ENCODE measurements at regions not wholly inside any gene's neighbourhood (a gene's known extent, or its start where the extent isn't known, plus 50 kb on each side); places are given as distances from the start of the nearest gene placed in this dataset.

GRCh38 chr6:170178561-170179477 is 112.1 kb downstream of the DLL1 start:
- DNase-seq (ENCODE audit: extremely low read depth in 1 of 2, low read depth in 1 of 2) = no peak

- DNase-seq (ENCODE audit: extremely low read depth in 1 of 2, low read depth in 1 of 2) = no peak
These were observed 112.9 kb downstream of the DLL1 start for GRCh38 chr6:170177772-170178560.

- DNase-seq (ENCODE audit: extremely low read depth in 1 of 2, low read depth in 1 of 2) = peak in 1 of 2 donors; percentile 24
These were observed 113.7 kb downstream of the DLL1 start for GRCh38 chr6:170176898-170177771.

GRCh38 chr6:170176136-170176897 is 114.6 kb downstream of the DLL1 start:
- DNase-seq (ENCODE audit: extremely low read depth in 1 of 2, low read depth in 1 of 2) = no peak

GRCh38 chr6:170175644-170176135 is 115.2 kb downstream of the DLL1 start:
- no peak for DNase-seq (ENCODE audit: extremely low read depth in 1 of 2, low read depth in 1 of 2)

GRCh38 chr6:170174771-170175643 is 115.9 kb downstream of the DLL1 start:
- no peak for DNase-seq (ENCODE audit: extremely low read depth in 1 of 2, low read depth in 1 of 2)

DNA sequence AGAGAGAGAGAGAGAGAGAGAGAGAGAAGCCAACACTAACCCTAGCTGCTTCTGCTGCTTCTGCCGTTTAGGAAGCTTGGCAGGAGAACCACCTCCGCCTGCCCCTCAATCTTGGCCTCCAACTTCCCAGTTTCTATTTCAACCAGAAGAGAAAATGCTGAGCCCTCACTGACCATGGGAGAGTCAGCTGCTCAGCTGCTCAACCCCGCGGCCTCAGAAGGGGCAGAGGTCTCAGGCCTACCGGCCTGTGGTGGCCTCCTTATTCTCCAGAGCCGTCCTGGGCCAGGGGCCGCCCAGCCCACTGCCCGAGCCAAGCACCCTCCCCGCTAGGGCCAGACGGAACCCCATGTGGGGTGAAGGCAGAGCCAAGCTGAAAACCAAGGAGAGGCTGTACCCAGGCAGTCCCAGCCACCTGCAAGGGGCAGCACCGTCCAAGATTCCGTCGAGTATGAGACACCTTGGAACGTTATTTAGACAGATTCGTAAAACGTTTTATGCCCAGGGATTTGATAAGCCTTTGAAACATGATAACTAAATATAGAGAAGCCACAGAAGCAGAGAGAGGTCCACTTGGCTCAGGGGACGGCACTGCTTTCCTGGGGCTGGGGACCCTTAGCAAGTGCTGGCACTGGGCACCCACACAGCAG is 116.6 kb downstream of the DLL1 start:
- DNase-seq (ENCODE audit: extremely low read depth in 1 of 2, low read depth in 1 of 2) = no peak

DNA sequence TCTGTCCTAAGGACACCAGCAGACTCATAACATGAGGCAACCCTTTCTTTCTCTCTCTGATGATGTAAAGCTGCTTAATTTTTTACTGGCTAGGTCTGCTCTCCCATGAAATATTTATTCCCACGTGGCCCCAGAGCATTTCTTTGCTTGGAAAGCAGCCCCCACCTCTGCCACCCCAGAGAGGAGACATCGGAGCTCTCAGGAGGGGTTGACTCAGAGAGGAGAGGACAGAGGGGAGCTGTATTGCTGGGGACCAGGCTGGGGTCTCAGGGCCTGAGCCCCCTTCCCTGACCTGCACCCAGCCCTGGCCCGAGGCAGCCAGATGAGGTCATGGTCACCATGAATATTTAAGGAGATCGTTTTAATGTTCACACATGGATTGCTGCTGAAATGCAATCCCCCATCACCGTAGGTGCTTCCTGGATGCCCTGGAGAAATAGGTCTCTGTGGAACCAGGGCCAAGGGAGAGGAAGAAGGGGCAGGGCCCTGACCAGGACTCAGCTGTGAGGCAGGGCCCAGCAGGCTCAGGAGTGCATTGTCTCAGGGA is 117.5 kb downstream of the DLL1 start:
- DNase-seq (ENCODE audit: extremely low read depth in 1 of 2, low read depth in 1 of 2) = no peak

GRCh38 chr6:170172825-170173256 is 118.0 kb downstream of the DLL1 start:
- no peak for DNase-seq (ENCODE audit: extremely low read depth in 1 of 2, low read depth in 1 of 2)

DNA sequence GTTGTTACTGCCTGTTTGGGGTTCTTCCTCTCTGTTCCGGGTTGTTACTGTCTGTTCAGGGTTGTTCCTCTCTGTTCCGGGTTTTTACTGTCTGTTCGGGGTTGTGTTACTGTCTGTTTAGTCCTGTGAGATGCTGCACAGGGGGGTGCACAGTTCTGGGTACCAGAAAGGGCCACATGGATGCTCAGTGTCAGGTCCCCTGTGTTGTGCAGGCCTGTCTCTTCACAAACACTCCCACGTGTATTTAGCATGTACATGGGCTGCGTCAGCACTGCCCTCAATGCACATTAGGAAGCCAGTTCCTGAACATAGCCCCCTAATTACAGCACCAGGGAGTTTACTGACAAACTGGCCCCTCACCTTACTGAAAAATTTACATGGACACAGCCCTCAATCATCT is 118.5 kb downstream of the DLL1 start:
- DNase-seq (ENCODE audit: extremely low read depth in 1 of 2, low read depth in 1 of 2) = no peak

DNA sequence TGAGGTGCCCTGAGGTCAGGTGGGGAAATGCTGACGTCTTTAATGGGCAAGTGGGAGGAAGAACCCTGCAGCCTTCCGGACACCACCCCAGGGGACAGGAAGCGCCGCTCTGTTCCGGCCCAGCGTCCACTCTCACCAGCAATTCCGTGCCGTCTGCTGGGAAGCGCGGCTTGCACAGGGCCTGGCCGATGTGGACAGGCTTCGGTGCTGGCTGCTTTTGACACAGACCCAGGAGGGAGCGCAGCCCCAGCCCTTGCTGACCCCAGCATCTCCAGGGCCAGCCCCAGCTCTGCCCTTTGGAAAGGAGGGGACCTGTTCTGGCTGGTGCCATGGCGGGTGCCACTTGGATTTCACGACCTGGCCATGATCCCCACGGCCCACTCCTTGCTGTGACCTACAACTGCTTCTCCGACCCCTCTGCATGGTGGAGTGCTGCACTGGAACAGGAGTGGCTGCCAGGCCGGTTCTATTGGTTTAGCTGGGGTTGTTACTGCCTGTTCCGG is 123.2 kb downstream of the DLL1 start:
- no peak for DNase-seq (ENCODE audit: extremely low read depth in 1 of 2, low read depth in 1 of 2)

DNA sequence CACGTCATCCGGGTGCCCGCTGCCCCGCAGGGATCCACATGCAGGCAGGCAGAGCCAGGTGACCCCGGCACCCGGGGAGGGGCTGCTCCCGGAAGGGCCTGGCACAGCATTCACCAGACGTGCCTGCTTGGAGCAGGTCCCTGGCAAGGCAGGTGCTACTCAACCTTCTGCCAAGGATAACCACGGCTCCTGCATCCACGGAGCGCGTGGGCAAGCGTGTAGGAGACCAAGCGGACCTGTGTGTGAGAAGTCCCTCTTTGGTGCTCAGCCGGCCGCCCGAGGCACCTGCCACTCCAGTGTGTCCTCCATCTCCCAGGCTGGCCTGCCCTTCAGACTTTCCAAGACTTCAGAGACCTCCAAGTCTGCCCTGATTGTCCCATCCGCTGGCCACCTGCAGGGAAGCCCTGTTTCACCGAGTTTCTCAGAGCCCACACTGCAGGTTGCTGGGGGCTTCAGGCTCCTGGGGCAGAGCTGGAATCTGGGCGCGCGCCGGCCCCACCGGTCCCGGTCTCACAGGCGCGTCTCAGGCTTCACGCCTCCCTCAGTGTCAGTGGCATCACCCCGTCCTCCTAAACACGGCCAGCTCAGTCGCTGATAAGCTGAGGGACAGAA is 124.3 kb downstream of the DLL1 start:
- no peak for DNase-seq (ENCODE audit: extremely low read depth in 1 of 2, low read depth in 1 of 2)

DNA sequence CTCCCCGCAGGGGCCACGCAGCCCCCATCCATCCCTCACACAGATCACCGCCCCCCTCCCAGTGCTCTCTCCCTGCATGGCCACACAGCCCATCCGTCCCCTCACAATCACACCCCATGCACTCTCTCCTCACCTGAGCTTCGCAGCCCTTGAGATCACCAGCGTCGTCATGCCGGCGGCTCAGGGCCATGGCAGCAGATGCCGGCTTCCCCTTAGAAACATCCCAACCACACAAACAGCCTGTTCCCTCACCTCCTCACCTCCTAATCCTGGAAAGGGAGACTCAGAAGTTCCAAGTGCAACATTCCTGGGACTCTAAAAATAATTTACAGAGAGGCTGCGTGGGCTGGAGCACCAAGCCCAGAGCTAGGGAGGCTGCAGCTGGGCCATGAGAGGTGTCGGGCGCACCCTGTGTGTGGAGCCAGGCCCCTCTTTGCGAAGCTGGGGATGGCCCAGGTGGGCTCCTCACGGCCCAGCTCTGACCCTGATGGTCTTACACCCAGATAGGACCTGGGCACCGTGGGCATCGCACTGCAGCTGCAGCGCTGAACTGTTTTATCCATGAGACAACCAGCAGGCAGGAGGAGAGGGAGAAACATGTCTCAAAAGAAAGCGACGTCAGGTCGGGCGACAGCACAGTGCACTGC is 125.3 kb downstream of the DLL1 start:
- DNase-seq (ENCODE audit: extremely low read depth in 1 of 2, low read depth in 1 of 2) = no peak

DNA sequence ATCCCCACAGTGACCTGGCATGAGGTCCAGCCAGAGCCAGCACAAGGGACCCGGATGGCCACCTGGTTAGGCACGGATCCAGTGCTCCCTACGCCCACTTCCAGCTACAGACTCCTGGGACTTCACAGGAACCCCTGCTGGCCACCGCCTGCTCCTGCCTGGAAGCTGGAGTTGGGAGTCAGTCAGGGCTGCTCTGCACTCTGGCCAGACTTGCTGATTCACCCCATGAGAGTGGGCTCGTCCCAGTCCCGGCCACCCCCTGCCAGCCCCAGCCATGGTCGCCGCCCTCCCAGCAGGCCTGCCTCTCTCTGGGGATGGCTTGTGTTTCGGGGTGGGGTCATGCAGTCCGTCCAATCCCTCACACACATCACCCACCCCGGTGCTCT is 125.8 kb downstream of the DLL1 start:
- no peak for DNase-seq (ENCODE audit: extremely low read depth in 1 of 2, low read depth in 1 of 2)

DNA sequence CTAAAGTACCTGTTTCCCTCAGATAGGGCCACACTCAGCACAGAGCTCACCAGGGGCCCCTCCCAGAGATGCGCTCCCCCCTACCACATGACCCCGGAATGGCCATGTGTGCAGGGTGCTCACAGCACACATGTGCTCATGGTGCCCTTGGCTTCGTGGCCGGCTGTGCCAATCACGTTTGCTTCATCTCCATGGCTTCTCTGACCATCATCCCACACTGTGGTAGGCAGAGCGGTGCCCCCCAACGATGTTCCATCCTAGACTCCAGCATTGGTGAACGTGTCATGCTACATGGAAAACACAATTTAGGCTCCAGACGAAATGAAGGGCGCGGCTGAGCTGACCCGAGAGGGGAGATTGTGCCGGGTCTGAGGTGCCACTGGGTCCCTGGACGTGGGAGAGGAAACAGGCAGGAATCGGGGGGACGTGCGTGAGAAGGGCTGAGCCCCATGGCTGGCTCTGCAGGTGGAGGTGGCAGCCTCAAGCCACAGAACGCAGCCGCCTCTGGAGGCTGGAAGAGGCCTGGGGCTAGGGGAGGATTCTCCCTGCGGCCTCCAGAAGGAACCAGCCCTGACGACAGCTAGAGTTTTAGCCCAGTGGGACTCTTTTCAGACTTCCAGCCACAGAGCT is 126.5 kb downstream of the DLL1 start:
- DNase-seq (ENCODE audit: extremely low read depth in 1 of 2, low read depth in 1 of 2) = no peak

DNA sequence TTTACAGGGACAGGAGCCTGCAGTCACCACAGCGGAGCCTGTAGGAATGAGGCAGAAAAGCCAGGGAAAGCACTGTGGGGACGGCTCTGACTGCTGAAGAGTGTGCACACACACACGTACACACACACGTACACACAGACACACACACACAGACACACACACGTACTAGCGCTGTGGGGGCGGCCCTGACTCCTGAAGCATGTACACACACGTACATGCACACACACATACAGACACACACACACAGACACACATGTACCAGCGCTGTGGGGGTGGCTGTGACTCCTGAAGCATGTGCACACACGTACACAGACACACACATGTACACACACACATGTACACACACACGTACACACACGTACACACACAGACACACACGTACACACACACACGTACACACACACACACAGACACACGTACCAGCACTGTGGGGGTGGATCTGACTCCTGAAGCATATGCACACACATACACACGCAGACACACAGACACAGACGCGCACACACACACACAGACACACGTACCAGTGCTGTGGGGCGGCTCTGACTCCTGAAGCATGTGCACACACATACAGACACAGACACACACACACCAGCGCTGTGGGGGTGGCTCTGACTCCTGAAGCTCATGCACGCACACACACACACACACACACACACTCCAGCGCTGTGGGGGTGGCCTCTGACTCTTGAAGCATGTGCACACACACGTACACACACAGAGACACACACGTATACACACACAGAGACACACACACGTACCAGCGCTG is 127.3 kb downstream of the DLL1 start:
- no peak for DNase-seq (ENCODE audit: extremely low read depth in 1 of 2, low read depth in 1 of 2)

All from activated CD8-positive, alpha-beta memory T cell treated with anti-CD3 and anti-CD28 coated beads for 1 hour (primary cell).